K562 (cell line): ENCODE measurements at regions not wholly inside any gene's neighbourhood (a gene's known extent, or its start where the extent isn't known, plus 50 kb on each side); places are given as distances from the start of the nearest gene placed in this dataset.

Experiments
- CEBPB ChIP-seq: fragments of 450-650 bp; IDR thresholded peaks from 2 replicates; pipeline ENCODE4 v1.6.1; 2016; ENCODE audit warnings: missing genetic modification characterization, missing compliant biosample characterization
- NFXL1 ChIP-seq: fragments of 450-650 bp; formaldehyde crosslinking; IDR thresholded peaks from 2 replicates; pipeline ENCODE4 v1.4.0; 2021; ENCODE audit warnings: mild to moderate bottlenecking
- NR1H2 ChIP-seq: sonication (generic); formaldehyde crosslinking; IDR thresholded peaks from 2 replicates; pipeline ENCODE4 v1.4.0; 2020; ENCODE audit warnings: mild to moderate bottlenecking, missing genetic modification reagents
- POLR2AphosphoS5 ChIP-seq: IDR thresholded peaks from 2 replicates; pipeline ENCODE4 v1.6.1; 2011; ENCODE audit warnings: mild to moderate bottlenecking, low read depth, low read length, moderate library complexity; ENCODE audit not compliant: control insufficient read depth, insufficient read depth

DNA sequence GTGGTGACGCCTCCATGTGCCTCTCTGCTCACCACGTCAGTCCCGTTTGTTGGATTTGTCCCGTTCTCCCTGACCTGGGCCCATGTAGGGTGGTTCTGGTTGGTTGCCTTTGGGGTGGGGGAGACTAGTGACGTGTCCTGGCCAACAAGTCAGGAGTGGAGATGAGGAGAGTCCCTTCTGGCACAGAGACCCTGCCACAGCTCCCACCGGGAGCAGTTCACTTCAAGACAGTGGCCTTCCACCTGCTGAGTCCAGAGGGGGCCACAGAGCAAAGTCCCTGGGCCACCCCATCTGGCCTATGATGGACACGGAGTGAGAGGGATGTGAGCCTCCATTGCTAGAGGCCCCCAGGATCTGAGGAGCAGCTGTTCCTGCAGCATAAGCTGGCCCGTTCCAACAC, 405.6 kb downstream of the TCERG1L start:
- no peak for TF ChIP-seq NFXL1 (CRISPR knock-in tag)
- TF ChIP-seq CEBPB (tag), result no peak
- no peak for TF ChIP-seq POLR2AphosphoS5
- no peak for TF ChIP-seq NR1H2 (CRISPR knock-in tag)
